Muscle of leg (tissue), 3 donors: ENCODE measurements at regions not wholly inside any gene's neighbourhood (a gene's known extent, or its start where the extent isn't known, plus 50 kb on each side); places are given as distances from the start of the nearest gene placed in this dataset.
A peak's percentile ranks its signal among the peaks of the same experiment; 100 is the strongest.

Experiments used
- DNase-seq: peaks from one replicate; pipeline ENCODE4 v3.0.0; 2013
- H3K27ac ChIP-seq: one replicate; pipeline ENCODE4 v1.5.1; 2013; ENCODE audit warnings: mild to moderate bottlenecking, low read length, control low read depth
- H3K27me3 ChIP-seq: one replicate; pipeline ENCODE4 v1.6.1; 2013; ENCODE audit warnings: low read length; ENCODE audit not compliant: control insufficient read depth, insufficient read depth
- H3K36me3 ChIP-seq: one replicate; pipeline ENCODE4 v1.6.1; 2013; ENCODE audit warnings: low read length; ENCODE audit not compliant: control insufficient read depth, insufficient read depth
- H3K4me1 ChIP-seq: one replicate; pipeline ENCODE4 v1.6.1; 2013; ENCODE audit warnings: low read length; ENCODE audit not compliant: control insufficient read depth, insufficient read depth
- H3K4me3 ChIP-seq: one replicate; pipeline ENCODE4 v1.5.1; 2013; ENCODE audit warnings: low read length, control low read depth
- H3K9me3 ChIP-seq: replicated peaks from 2 replicates; pipeline ENCODE4 v1.6.1; 2013; ENCODE audit warnings: low read depth, low read length; ENCODE audit not compliant: control insufficient read depth
- WGBS: methylation state at CpG from one replicate; pipeline ENCODE4 v1.1.5; 2013; ENCODE audit warnings: missing lambda C conversion rate; ENCODE audit not compliant: insufficient coverage; 5-methylcytosine and 5-hydroxymethylcytosine counted together

- Histone ChIP-seq H3K27ac (no peak overlapping the region), H3K36me3 (no peaks in the 10 kb centered on the region), H3K4me1 (no peaks in the 10 kb centered on the region), H3K4me3 (no peak overlapping the region), H3K27me3 (no peaks in the 10 kb centered on the region), H3K9me3 (peaks cover 2% of the 10 kb centered on the region)
- no peak for DNase-seq
- WGBS, result no CpG with 5 or more reads among the region's 1 CpG
These were observed 350.9 kb downstream of the LTN1 start for GRCh38 chr21:28641731-28642130.

GRCh38 chr21:28640326-28640725, 352.4 kb downstream of the LTN1 start:
- Histone ChIP-seq H3K4me3 (no peak overlapping the region), H3K9me3 (peaks cover 2% of the 10 kb centered on the region), H3K27ac (no peak overlapping the region), H3K36me3 (no peaks in the 10 kb centered on the region), H3K27me3 (no peaks in the 10 kb centered on the region), H3K4me1 (no peaks in the 10 kb centered on the region)
- no peak for DNase-seq
- no CpG with 5 or more reads among the region's 5 CpGs for WGBS

GRCh38 chr21:28639737-28640136, 352.9 kb downstream of the LTN1 start:
- H3K36me3 ChIP-seq, result no peaks in the 10 kb centered on the region
- DNase-seq, result peak; percentile 65
- no CpG with 5 or more reads among the region's 1 CpG for WGBS
- H3K4me1 ChIP-seq, result no peaks in the 10 kb centered on the region
- no peaks in the 10 kb centered on the region for H3K27me3 ChIP-seq
- H3K27ac ChIP-seq, result no peak overlapping the region
- H3K4me3 ChIP-seq, result no peak overlapping the region
- peaks cover 2% of the 10 kb centered on the region for H3K9me3 ChIP-seq

GRCh38 chr21:28636752-28637691, 355.7 kb downstream of the LTN1 start:
- Histone ChIP-seq H3K9me3 (no peaks in the 10 kb centered on the region), H3K36me3 (no peaks in the 10 kb centered on the region), H3K4me1 (no peaks in the 10 kb centered on the region), H3K4me3 (no peak overlapping the region), H3K27ac (no peak overlapping the region), H3K27me3 (no peaks in the 10 kb centered on the region)
- WGBS, result 82% methylated on average over 2 of the region's 9 CpGs
- DNase-seq, result no peak

GRCh38 chr21:28635541-28635940, 357.1 kb downstream of the LTN1 start:
- Histone ChIP-seq H3K36me3 (no peaks in the 10 kb centered on the region), H3K4me3 (no peak overlapping the region), H3K27me3 (no peaks in the 10 kb centered on the region), H3K9me3 (no peaks in the 10 kb centered on the region), H3K27ac (no peak overlapping the region), H3K4me1 (no peaks in the 10 kb centered on the region)
- WGBS, result no CpG with 5 or more reads among the region's 1 CpG
- no peak for DNase-seq

GRCh38 chr21:28633839-28634555, 358.7 kb downstream of the LTN1 start:
- no peak overlapping the region for H3K4me3 ChIP-seq
- WGBS, result 92% methylated on average over 8 of the region's 12 CpGs
- no peaks in the 10 kb centered on the region for H3K27me3 ChIP-seq
- H3K9me3 ChIP-seq, result no peaks in the 10 kb centered on the region
- H3K4me1 ChIP-seq, result peaks cover 2% of the 10 kb centered on the region
- DNase-seq, result peak; percentile 74
- H3K27ac ChIP-seq, result no peak overlapping the region
- no peaks in the 10 kb centered on the region for H3K36me3 ChIP-seq

GRCh38 chr21:28632755-28633408, 359.8 kb downstream of the LTN1 start:
- Histone ChIP-seq H3K27me3 (no peaks in the 10 kb centered on the region), H3K27ac (no peak overlapping the region), H3K4me1 (peaks cover 7% of the 10 kb centered on the region), H3K4me3 (no peak overlapping the region), H3K36me3 (no peaks in the 10 kb centered on the region), H3K9me3 (no peaks in the 10 kb centered on the region)
- peak; percentile 49 for DNase-seq
- WGBS, result 30% methylated on average over 2 of the region's 3 CpGs

- no peak for DNase-seq
- peaks cover 7% of the 10 kb centered on the region for H3K4me1 ChIP-seq
- H3K36me3 ChIP-seq, result no peaks in the 10 kb centered on the region
- no peak overlapping the region for H3K4me3 ChIP-seq
- no peaks in the 10 kb centered on the region for H3K9me3 ChIP-seq
- no peaks in the 10 kb centered on the region for H3K27me3 ChIP-seq
- no peak overlapping the region for H3K27ac ChIP-seq
These were observed 365.0 kb downstream of the LTN1 start for GRCh38 chr21:28627691-28628090.

GRCh38 chr21:28627261-28627660, 365.4 kb downstream of the LTN1 start:
- Histone ChIP-seq H3K4me3 (no peak overlapping the region), H3K9me3 (no peaks in the 10 kb centered on the region), H3K27ac (no peak overlapping the region), H3K4me1 (peaks cover 7% of the 10 kb centered on the region), H3K27me3 (no peaks in the 10 kb centered on the region), H3K36me3 (no peaks in the 10 kb centered on the region)
- DNase-seq, result no peak
- no CpG with 5 or more reads among the region's 3 CpGs for WGBS

- DNase-seq, result no peak
- Histone ChIP-seq H3K27ac (no peak overlapping the region), H3K36me3 (no peaks in the 10 kb centered on the region), H3K4me1 (peaks cover 7% of the 10 kb centered on the region), H3K27me3 (no peaks in the 10 kb centered on the region), H3K4me3 (no peak overlapping the region), H3K9me3 (no peaks in the 10 kb centered on the region)
- WGBS, result no CpG with 5 or more reads among the region's 1 CpG
These were observed 368.1 kb downstream of the LTN1 start for GRCh38 chr21:28624626-28625025.
